PC-3 (cell line): ENCODE measurements at regions not wholly inside any gene's neighbourhood (a gene's known extent, or its start where the extent isn't known, plus 50 kb on each side); places are given as distances from the start of the nearest gene placed in this dataset.

Experiments
- ATAC-seq: fragments of 200-7000 bp; cut with Tn5 transposase; 2 replicates; pipeline ENCODE4 v1.9.1; 2020; ENCODE audit warnings: mild to moderate bottlenecking, moderate library complexity
- BruUV-seq: library from RNA; stranded (reverse); fragments of 400-500 nt; replicated peaks from 2 replicates; lab custom pipeline; 2021; lab: Mats Ljungman, UMichigan
- CTCF ChIA-PET: fragments of 300-600 bp; sonication (Branson Sonifier 250); formaldehyde crosslinking; loops from one replicate; lab custom pipeline; 2022; ENCODE audit warnings: antibody characterized with exemption; lab: Charles Lee
- POLR2A ChIA-PET: fragments of 300-600 bp; sonication (Branson Sonifier 250); formaldehyde crosslinking; loops from one replicate; lab custom pipeline; 2022; ENCODE audit warnings: antibody characterized with exemption; ENCODE audit not compliant: unreplicated experiment; lab: Charles Lee
- DNase-seq: peaks from one replicate; pipeline ENCODE4 v3.0.0-alpha.2; 2015
- H2AFZ ChIP-seq: fragments of 300-600 bp; sonication (generic); 2 replicates; pipeline ENCODE4 v1.6.0; 2016; ENCODE audit warnings: antibody characterized with exemption, low read length
- H3F3A ChIP-seq: fragments of 300-600 bp; sonication (generic); one replicate; pipeline ENCODE4 v1.6.0; 2017; ENCODE audit warnings: antibody characterized with exemption, low read length, control low read depth, mild to moderate bottlenecking; ENCODE audit not compliant: unreplicated experiment
- H3K27ac ChIP-seq: fragments of 300-600 bp; sonication (generic); 2 replicates; pipeline ENCODE4 v1.5.1; 2016; ENCODE audit warnings: mild to moderate bottlenecking, low read length
- H3K27me3 ChIP-seq: fragments of 300-600 bp; sonication (generic); 2 replicates; pipeline ENCODE4 v1.6.1; 2016; ENCODE audit warnings: low read length, mixed read lengths
- H3K36me3 ChIP-seq: fragments of 300-600 bp; sonication (generic); 2 replicates; pipeline ENCODE4 v1.6.1; 2016; ENCODE audit warnings: low read depth, mixed run types, low read length, mixed read lengths
- H3K4me1 ChIP-seq: fragments of 300-600 bp; sonication (generic); 2 replicates; pipeline ENCODE4 v1.5.1; 2016; ENCODE audit warnings: low read length; ENCODE audit not compliant: insufficient read depth
- H3K4me2 ChIP-seq: fragments of 300-600 bp; sonication (generic); 2 replicates; pipeline ENCODE4 v1.6.0; 2016; ENCODE audit warnings: low read length
- H3K4me3 ChIP-seq: fragments of 300-600 bp; sonication (generic); 2 replicates; pipeline ENCODE4 v1.5.1; 2016; ENCODE audit warnings: mild to moderate bottlenecking, low read length, mixed read lengths
- H3K79me2 ChIP-seq: fragments of 300-600 bp; sonication (generic); 2 replicates; pipeline ENCODE4 v1.6.1; 2017; ENCODE audit warnings: low read length, mixed read lengths
- H3K9ac ChIP-seq: fragments of 300-600 bp; sonication (generic); 2 replicates; pipeline ENCODE4 v1.6.0; 2016; ENCODE audit warnings: mild to moderate bottlenecking, low read length
- H3K9me2 ChIP-seq: fragments of 300-600 bp; sonication (generic); replicated peaks from 2 replicates; pipeline ENCODE4 v1.6.1; 2016; ENCODE audit warnings: mixed run types, low read length, mixed read lengths
- H3K9me3 ChIP-seq: fragments of 300-600 bp; sonication (generic); 2 replicates; pipeline ENCODE4 v1.6.1; 2016; ENCODE audit warnings: low read length, mixed read lengths
- H4K20me1 ChIP-seq: fragments of 300-600 bp; sonication (generic); 2 replicates; pipeline ENCODE4 v1.6.1; 2016; ENCODE audit warnings: low read length, mixed read lengths
- CTCF ChIP-seq: fragments of 300-600 bp; sonication (generic); conservative IDR thresholded peaks from 2 replicates; pipeline ENCODE4 v1.5.1; 2017; ENCODE audit warnings: antibody characterized with exemption, low read depth, mild to moderate bottlenecking, low read length
- EZH2 ChIP-seq: fragments of 300-600 bp; sonication (generic); IDR thresholded peaks from one replicate; pipeline ENCODE4 v1.6.1; 2017; ENCODE audit warnings: antibody characterized with exemption, mild to moderate bottlenecking, low read length; ENCODE audit not compliant: unreplicated experiment
- EZH2phosphoT487 ChIP-seq: fragments of 300-600 bp; sonication (generic); IDR thresholded peaks from 2 replicates; pipeline ENCODE4 v1.6.1; 2018; ENCODE audit warnings: mild to moderate bottlenecking, antibody characterized with exemption, low read length, borderline replicate concordance
- intact Hi-C: fragments of 100-400 bp; cut with micrococcal nuclease; formaldehyde crosslinking; loops from 2 replicates; pipeline ENCODE4 v1.9.0; 2023

GRCh38 chr6:141610741-141611140, 522.0 kb upstream of the GJE1 start:
- H2AFZ ChIP-seq, result no peak overlapping the region
- H3K4me3 ChIP-seq, result no peak overlapping the region
- H3K9me2 ChIP-seq, result no peaks in the 10 kb centered on the region
- no peaks in the 10 kb centered on the region for H4K20me1 ChIP-seq
- DNase-seq, result peak; percentile 45
- no peak overlapping the region for H3K27ac ChIP-seq
- intact Hi-C loops, result no loop called here
- H3K9ac ChIP-seq, result no peak overlapping the region
- peak; percentile 56 for ATAC-seq
- no peaks in the 10 kb centered on the region for H3K79me2 ChIP-seq
- no peaks in the 10 kb centered on the region for H3F3A ChIP-seq
- H3K36me3 ChIP-seq, result no peaks in the 10 kb centered on the region
- no peak overlapping the region for H3K4me2 ChIP-seq
- POLR2A ChIA-PET, result no interaction called here
- TF ChIP-seq EZH2phosphoT487 (no peak), EZH2 (no peak), CTCF (peak; percentile 57)
- H3K9me3 ChIP-seq, result no peaks in the 10 kb centered on the region
- no TSS peak for BruUV-seq
- no peaks in the 10 kb centered on the region for H3K4me1 ChIP-seq
- CTCF ChIA-PET, result interaction anchor here (0.6 to 0.8 kb wide), 2 partner anchors 65 to 341 kb away, joined by 3 to 4 read pairs; no protein-coding TSS in a partner anchor
- no peaks in the 10 kb centered on the region for H3K27me3 ChIP-seq

- no peaks in the 10 kb centered on the region for H3K4me1 ChIP-seq
- no peak for ATAC-seq
- intact Hi-C loops, result no loop called here
- H3K4me3 ChIP-seq, result no peak overlapping the region
- no peaks in the 10 kb centered on the region for H3K79me2 ChIP-seq
- no peaks in the 10 kb centered on the region for H3K36me3 ChIP-seq
- no peaks in the 10 kb centered on the region for H3F3A ChIP-seq
- no peak overlapping the region for H3K27ac ChIP-seq
- H3K9me3 ChIP-seq, result no peaks in the 10 kb centered on the region
- H3K4me2 ChIP-seq, result no peak overlapping the region
- ChIA-PET POLR2A (no interaction called here), CTCF (no interaction called here)
- no peak overlapping the region for H2AFZ ChIP-seq
- H3K9ac ChIP-seq, result no peak overlapping the region
- DNase-seq, result no peak
- H3K27me3 ChIP-seq, result no peaks in the 10 kb centered on the region
- H3K9me2 ChIP-seq, result no peaks in the 10 kb centered on the region
- TF ChIP-seq EZH2phosphoT487 (no peak), EZH2 (no peak)
- BruUV-seq, result no TSS peak
- no peaks in the 10 kb centered on the region for H4K20me1 ChIP-seq
Measured at GRCh38 chr6:141607956-141608355, 524.8 kb upstream of the GJE1 start.

- intact Hi-C loops, result no loop called here
- CTCF ChIA-PET, result no interaction called here
- Histone ChIP-seq H3K4me2 (no peak overlapping the region), H3K4me1 (no peaks in the 10 kb centered on the region), H2AFZ (no peak overlapping the region), H3K36me3 (no peaks in the 10 kb centered on the region), H3K9me3 (no peaks in the 10 kb centered on the region), H3K27me3 (no peaks in the 10 kb centered on the region), H3F3A (no peaks in the 10 kb centered on the region), H4K20me1 (no peaks in the 10 kb centered on the region), H3K4me3 (no peak overlapping the region), H3K9ac (no peak overlapping the region), H3K27ac (no peak overlapping the region), H3K9me2 (no peaks in the 10 kb centered on the region), H3K79me2 (no peaks in the 10 kb centered on the region)
- POLR2A ChIA-PET, result no interaction called here
- no peak for TF ChIP-seq CTCF
- TF ChIP-seq EZH2, result no peak
- no peak for TF ChIP-seq EZH2phosphoT487
- ATAC-seq (no peak), DNase-seq (peak; percentile 11)
- no TSS peak for BruUV-seq
Measured at GRCh38 chr6:141598487-141598886, 534.2 kb upstream of the GJE1 start.
